GM23338 (cell line): ENCODE measurements at regions not wholly inside any gene's neighbourhood (a gene's known extent, or its start where the extent isn't known, plus 50 kb on each side); places are given as distances from the start of the nearest gene placed in this dataset.

ENCODE experiments used
- ATAC-seq: fragments of 200-7000 bp; cut with Tn5 transposase; 3 replicates; pipeline ENCODE4 v1.9.1; 2020
- DNase-seq: peaks from one replicate; pipeline ENCODE4 v3.0.0-alpha.2; 2015; ENCODE audit warnings: low spot score
- H2AFZ ChIP-seq: fragments of 200-600 bp; sonication (generic); 2 replicates; pipeline ENCODE4 v1.8.0; 2016; ENCODE audit warnings: antibody characterized with exemption, mild to moderate bottlenecking, moderate library complexity
- H3F3A ChIP-seq: fragments of 200-600 bp; sonication (generic); replicated peaks from 2 replicates; pipeline ENCODE4 v1.8.0; 2017; ENCODE audit warnings: antibody characterized with exemption, mixed run types, low read depth
- H3K27ac ChIP-seq: fragments of 200-600 bp; sonication (generic); 2 replicates; pipeline ENCODE4 v1.6.1; 2016; ENCODE audit warnings: low read depth
- H3K27me3 ChIP-seq: fragments of 200-600 bp; sonication (generic); 2 replicates; pipeline ENCODE4 v1.8.0; 2016; ENCODE audit warnings: mild to moderate bottlenecking, mixed run types, moderate library complexity; ENCODE audit not compliant: insufficient read depth
- H3K36me3 ChIP-seq: fragments of 200-600 bp; sonication (generic); 2 replicates; pipeline ENCODE4 v1.8.0; 2016; ENCODE audit warnings: mild to moderate bottlenecking; ENCODE audit not compliant: insufficient read depth
- H3K4me1 ChIP-seq: fragments of 200-600 bp; sonication (generic); 2 replicates; pipeline ENCODE4 v1.8.0; 2016; ENCODE audit warnings: mild to moderate bottlenecking, moderate library complexity; ENCODE audit not compliant: insufficient read depth
- H3K4me2 ChIP-seq: fragments of 200-600 bp; sonication (generic); 2 replicates; pipeline ENCODE4 v1.7.1; 2017; ENCODE audit warnings: mixed run types
- H3K4me3 ChIP-seq: fragments of 200-600 bp; sonication (generic); 2 replicates; pipeline ENCODE4 v1.6.1; 2016; ENCODE audit warnings: mixed run types
- H3K79me2 ChIP-seq: fragments of 200-600 bp; sonication (generic); replicated peaks from 2 replicates; pipeline ENCODE4 v1.8.0; 2017; ENCODE audit warnings: mild to moderate bottlenecking; ENCODE audit not compliant: insufficient read depth
- H3K9me2 ChIP-seq: fragments of 200-600 bp; sonication (generic); 2 replicates; pipeline ENCODE4 v1.8.0; 2017; ENCODE audit not compliant: insufficient read depth
- H4K20me1 ChIP-seq: fragments of 200-600 bp; sonication (generic); replicated peaks from 2 replicates; pipeline ENCODE4 v1.8.0; 2017; ENCODE audit warnings: mild to moderate bottlenecking; ENCODE audit not compliant: insufficient read depth
- H3K27ac Mint-ChIP-seq: 2 replicates; pipeline ENCODE4 v1.8.0; 2020; ENCODE audit warnings: inconsistent platforms, mild to moderate bottlenecking, moderate library complexity, mixed read lengths
- H3K27me3 Mint-ChIP-seq: 3 replicates; pipeline ENCODE4 v1.8.0; 2022; ENCODE audit warnings: low read depth, mild to moderate bottlenecking, moderate library complexity, mixed read lengths, inconsistent platforms; ENCODE audit not compliant: insufficient read depth, poor library complexity
- H3K36me3 Mint-ChIP-seq: 3 replicates; pipeline ENCODE4 v1.8.0; 2021; ENCODE audit warnings: low read depth, mild to moderate bottlenecking, inconsistent platforms, moderate library complexity, mixed read lengths
- H3K4me1 Mint-ChIP-seq: 3 replicates; pipeline ENCODE4 v1.8.0; 2020; ENCODE audit warnings: mild to moderate bottlenecking, inconsistent platforms, mixed read lengths
- H3K4me3 Mint-ChIP-seq: 3 replicates; pipeline ENCODE4 v1.8.0; 2021; ENCODE audit warnings: moderate library complexity, mild to moderate bottlenecking, inconsistent platforms, mixed read lengths
- H3K9me3 Mint-ChIP-seq: 3 replicates; pipeline ENCODE4 v1.8.0; 2020; ENCODE audit warnings: moderate library complexity, mild to moderate bottlenecking, inconsistent platforms, mixed read lengths
- CTCF ChIP-seq, 2 experiments: fragments of 200-600 bp in 1 of 2; sonication (generic) in 1 of 2; conservative IDR thresholded peaks; 2 replicates each; pipeline versions ENCODE4 v1.5.1 to v1.6.1; 2016 to 2017; ENCODE audit warnings: antibody characterized with exemption in 2 of 2, low read depth in 2 of 2, mild to moderate bottlenecking in 2 of 2, moderate library complexity in 1 of 2
- ETS1 ChIP-seq: IDR thresholded peaks from 2 replicates; pipeline ENCODE4 v1.6.1; 2016; ENCODE audit warnings: antibody characterized with exemption
- EZH2phosphoT487 ChIP-seq: fragments of 200-600 bp; sonication (generic); IDR thresholded peaks from one replicate; pipeline ENCODE4 v1.8.1; 2018; ENCODE audit warnings: antibody characterized with exemption; ENCODE audit not compliant: unreplicated experiment
- JUNB ChIP-seq: IDR thresholded peaks from one replicate; pipeline ENCODE4 v1.6.1; 2016; ENCODE audit warnings: antibody characterized with exemption; ENCODE audit not compliant: unreplicated experiment
- NANOG ChIP-seq: IDR thresholded peaks from 2 replicates; pipeline ENCODE4 v1.6.1; 2016; ENCODE audit warnings: antibody characterized with exemption, borderline replicate concordance
- POLR2AphosphoS5 ChIP-seq: IDR thresholded peaks from 2 replicates; pipeline ENCODE4 v1.6.1; 2016; ENCODE audit warnings: antibody characterized with exemption, low read depth
- ZNF462 ChIP-seq: fragments of 250-450 bp; sonication (Bioruptor Pico); IDR thresholded peaks from 2 replicates; pipeline ENCODE4 v1.5.0; 2020; ENCODE audit warnings: mild to moderate bottlenecking, moderate library complexity
- TF ChIP-seq, protein P1 (sequence below): IDR thresholded peaks from one replicate; pipeline ENCODE4 v1.6.1; 2018; ENCODE audit warnings: antibody characterized with exemption; ENCODE audit not compliant: unreplicated experiment

DNA sequence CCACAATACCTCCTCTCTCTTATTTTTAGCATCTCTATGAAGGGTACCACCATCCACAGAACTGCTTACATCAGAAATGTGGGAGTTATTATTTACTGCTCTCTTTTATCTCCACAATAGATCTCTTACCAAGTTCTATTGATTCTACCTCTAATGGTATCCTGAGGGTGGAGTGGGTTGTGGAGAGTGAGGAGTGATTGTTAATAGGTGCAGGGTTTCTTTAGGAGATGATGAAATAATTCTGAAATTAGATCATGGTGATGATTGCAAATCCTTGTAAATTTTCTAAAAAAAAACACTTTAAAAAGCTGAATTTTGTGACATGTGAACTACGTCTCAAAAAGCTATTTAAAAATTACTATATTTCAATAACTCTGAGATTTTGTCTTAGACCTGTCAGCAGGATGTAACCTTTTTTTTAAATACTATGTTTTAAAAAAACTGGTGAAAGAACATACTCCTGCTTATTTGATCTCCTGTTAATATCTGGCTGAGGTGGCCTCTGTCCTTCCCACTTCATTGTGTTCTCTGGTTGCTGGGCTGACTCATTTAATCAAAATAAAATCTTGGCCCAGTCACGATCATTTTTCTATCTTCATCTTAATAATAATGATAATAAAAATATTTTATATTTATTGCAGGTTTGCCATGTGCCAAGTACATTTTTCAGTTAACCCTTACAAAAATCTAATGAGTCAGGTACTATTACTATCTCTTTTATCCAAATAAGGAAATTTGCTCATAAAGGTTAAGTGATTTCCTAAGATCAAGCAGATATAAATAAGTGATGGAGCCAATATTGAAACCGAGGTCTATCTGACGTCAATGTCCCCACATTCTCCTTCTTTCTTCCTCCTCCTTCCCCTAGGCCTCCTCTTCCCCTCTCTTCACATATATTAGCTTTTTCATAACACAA lies 73.5 kb downstream of the GLUD2 start:
- Histone ChIP-seq H3K27me3 (no peaks in the 10 kb centered on the region), H3K4me2 (no peak overlapping the region), H3K4me3 (no peak overlapping the region), H2AFZ (no peak overlapping the region), H3K79me2 (no peaks in the 10 kb centered on the region), H3K9me2 (no peaks in the 10 kb centered on the region), H3F3A (no peaks in the 10 kb centered on the region), H3K27ac (no peak overlapping the region), H4K20me1 (no peaks in the 10 kb centered on the region), H3K36me3 (no peaks in the 10 kb centered on the region), H3K4me1 (no peaks in the 10 kb centered on the region)
- no peak for DNase-seq
- H3K9me3 Mint-ChIP-seq = no peaks in the 10 kb centered on the region
- no peaks in the 10 kb centered on the region for H3K36me3 Mint-ChIP-seq
- no peak overlapping the region for H3K27ac Mint-ChIP-seq
- no peak overlapping the region for H3K4me3 Mint-ChIP-seq
- TF ChIP-seq, protein P1, sequence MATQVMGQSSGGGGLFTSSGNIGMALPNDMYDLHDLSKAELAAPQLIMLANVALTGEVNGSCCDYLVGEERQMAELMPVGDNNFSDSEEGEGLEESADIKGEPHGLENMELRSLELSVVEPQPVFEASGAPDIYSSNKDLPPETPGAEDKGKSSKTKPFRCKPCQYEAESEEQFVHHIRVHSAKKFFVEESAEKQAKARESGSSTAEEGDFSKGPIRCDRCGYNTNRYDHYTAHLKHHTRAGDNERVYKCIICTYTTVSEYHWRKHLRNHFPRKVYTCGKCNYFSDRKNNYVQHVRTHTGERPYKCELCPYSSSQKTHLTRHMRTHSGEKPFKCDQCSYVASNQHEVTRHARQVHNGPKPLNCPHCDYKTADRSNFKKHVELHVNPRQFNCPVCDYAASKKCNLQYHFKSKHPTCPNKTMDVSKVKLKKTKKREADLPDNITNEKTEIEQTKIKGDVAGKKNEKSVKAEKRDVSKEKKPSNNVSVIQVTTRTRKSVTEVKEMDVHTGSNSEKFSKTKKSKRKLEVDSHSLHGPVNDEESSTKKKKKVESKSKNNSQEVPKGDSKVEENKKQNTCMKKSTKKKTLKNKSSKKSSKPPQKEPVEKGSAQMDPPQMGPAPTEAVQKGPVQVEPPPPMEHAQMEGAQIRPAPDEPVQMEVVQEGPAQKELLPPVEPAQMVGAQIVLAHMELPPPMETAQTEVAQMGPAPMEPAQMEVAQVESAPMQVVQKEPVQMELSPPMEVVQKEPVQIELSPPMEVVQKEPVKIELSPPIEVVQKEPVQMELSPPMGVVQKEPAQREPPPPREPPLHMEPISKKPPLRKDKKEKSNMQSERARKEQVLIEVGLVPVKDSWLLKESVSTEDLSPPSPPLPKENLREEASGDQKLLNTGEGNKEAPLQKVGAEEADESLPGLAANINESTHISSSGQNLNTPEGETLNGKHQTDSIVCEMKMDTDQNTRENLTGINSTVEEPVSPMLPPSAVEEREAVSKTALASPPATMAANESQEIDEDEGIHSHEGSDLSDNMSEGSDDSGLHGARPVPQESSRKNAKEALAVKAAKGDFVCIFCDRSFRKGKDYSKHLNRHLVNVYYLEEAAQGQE = no peak
- TF ChIP-seq EZH2phosphoT487 (no peak), JUNB (no peak)
- H3K27me3 Mint-ChIP-seq = no peaks in the 10 kb centered on the region
- no peaks in the 10 kb centered on the region for H3K4me1 Mint-ChIP-seq
- no peak for ATAC-seq

DNA sequence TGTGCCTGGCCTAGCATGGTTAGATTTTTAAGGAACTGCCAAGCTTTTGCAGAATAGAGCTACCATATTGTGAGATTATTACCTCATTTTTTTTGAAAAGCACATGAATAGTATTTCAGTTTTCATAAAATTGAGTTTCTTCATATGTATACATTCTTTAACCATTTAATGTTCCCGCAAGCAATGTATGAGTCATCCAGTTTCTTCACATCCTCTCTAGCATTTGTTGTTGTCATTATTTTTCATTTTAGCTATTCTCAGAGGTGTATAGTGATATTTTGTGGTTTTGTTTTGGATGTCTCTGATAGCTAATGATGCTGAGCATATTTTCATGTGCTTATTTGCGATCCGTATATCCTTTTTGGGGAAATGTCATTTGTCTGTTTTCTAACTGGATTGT lies 74.9 kb downstream of the GLUD2 start:
- no peaks in the 10 kb centered on the region for H3K4me1 Mint-ChIP-seq
- Histone ChIP-seq H3K36me3 (no peaks in the 10 kb centered on the region), H2AFZ (no peak overlapping the region), H3K4me1 (no peaks in the 10 kb centered on the region), H4K20me1 (no peaks in the 10 kb centered on the region), H3K27me3 (no peaks in the 10 kb centered on the region), H3K4me2 (no peak overlapping the region), H3K27ac (no peak overlapping the region), H3K79me2 (no peaks in the 10 kb centered on the region), H3F3A (no peaks in the 10 kb centered on the region), H3K4me3 (no peak overlapping the region), H3K9me2 (no peaks in the 10 kb centered on the region)
- no peak for DNase-seq
- no peaks in the 10 kb centered on the region for H3K36me3 Mint-ChIP-seq
- no peaks in the 10 kb centered on the region for H3K9me3 Mint-ChIP-seq
- H3K27ac Mint-ChIP-seq = no peak overlapping the region
- no peaks in the 10 kb centered on the region for H3K27me3 Mint-ChIP-seq
- no peak for ATAC-seq
- no peak overlapping the region for H3K4me3 Mint-ChIP-seq
- TF ChIP-seq ZNF462 (no peak), NANOG (no peak), CTCF (conservative IDR thresholded peaks at IDR 0.05; ENCODE audit: low read depth in 2 of 2) (no peak), ETS1 (no peak), POLR2AphosphoS5 (no peak)
